SK-N-SH treated with all-trans-retinoic acid at 6 μM for 48 hours (cell line): ENCODE measurements at regions not wholly inside any gene's neighbourhood (a gene's known extent, or its start where the extent isn't known, plus 50 kb on each side); places are given as distances from the start of the nearest gene placed in this dataset.

Experiments used
- ATAC-seq: fragments of 200-7000 bp; cut with Tn5 transposase; 3 replicates; pipeline ENCODE4 v1.9.1; 2020; ENCODE audit warnings: mild to moderate bottlenecking, moderate library complexity
- ARNTL ChIP-seq: fragments of 450-650 bp; formaldehyde crosslinking; IDR thresholded peaks from 2 replicates; pipeline ENCODE4 v1.5.0; 2020; ENCODE audit warnings: low read depth, mild to moderate bottlenecking, moderate library complexity, borderline replicate concordance
- BACH2 ChIP-seq: fragments of 250-450 bp; sonication (Bioruptor Pico); IDR thresholded peaks from 2 replicates; pipeline ENCODE4 v1.9.0; 2021; ENCODE audit warnings: mild to moderate bottlenecking, borderline replicate concordance
- CREB5 ChIP-seq: fragments of 250-450 bp; sonication (Bioruptor Pico); IDR thresholded peaks from 2 replicates; pipeline ENCODE4 v1.5.1; 2020; ENCODE audit warnings: low read depth, mild to moderate bottlenecking, moderate library complexity
- CSDC2 ChIP-seq: fragments of 250-450 bp; sonication (Bioruptor Pico); IDR thresholded peaks from 2 replicates; pipeline ENCODE4 v1.5.0; 2020; ENCODE audit warnings: mild to moderate bottlenecking, moderate library complexity
- CSRNP3 ChIP-seq: fragments of 250-450 bp; sonication (Bioruptor Pico); IDR thresholded peaks from 2 replicates; pipeline ENCODE4 v1.5.1; 2021; ENCODE audit warnings: mild to moderate bottlenecking, moderate library complexity
- ESRRG ChIP-seq: fragments of 250-450 bp; sonication (Bioruptor Pico); IDR thresholded peaks from 2 replicates; pipeline ENCODE4 v1.6.1; 2021; ENCODE audit warnings: mild to moderate bottlenecking
- GLIS3 ChIP-seq: fragments of 250-450 bp; sonication (Bioruptor Pico); IDR thresholded peaks from 2 replicates; pipeline ENCODE4 v1.5.0; 2020; ENCODE audit warnings: mild to moderate bottlenecking, moderate library complexity
- ISL1 ChIP-seq: fragments of 250-450 bp; sonication (Bioruptor Pico); IDR thresholded peaks from 2 replicates; pipeline ENCODE4 v2.1.2; 2022; ENCODE audit warnings: mild to moderate bottlenecking, moderate library complexity
- PATZ1 ChIP-seq: fragments of 250-450 bp; sonication (Bioruptor Pico); IDR thresholded peaks from 2 replicates; pipeline ENCODE4 v1.8.0; 2020; ENCODE audit warnings: mild to moderate bottlenecking, moderate library complexity, borderline replicate concordance
- POU6F1 ChIP-seq: fragments of 250-450 bp; sonication (Bioruptor Pico); IDR thresholded peaks from 2 replicates; pipeline ENCODE4 v1.8.0; 2021; ENCODE audit warnings: low read depth, mild to moderate bottlenecking, moderate library complexity, borderline replicate concordance
- PPARA ChIP-seq: fragments of 250-450 bp; sonication (Bioruptor Pico); IDR thresholded peaks from 2 replicates; pipeline ENCODE4 v1.5.0; 2020; ENCODE audit warnings: mild to moderate bottlenecking, borderline replicate concordance
- RARB ChIP-seq: fragments of 250-450 bp; sonication (Bioruptor Pico); IDR thresholded peaks from 2 replicates; pipeline ENCODE4 v1.8.0; 2021; ENCODE audit warnings: mild to moderate bottlenecking, moderate library complexity
- SNAI2 ChIP-seq: fragments of 250-450 bp; sonication (Bioruptor Pico); IDR thresholded peaks from 2 replicates; pipeline ENCODE4 v1.5.0; 2020; ENCODE audit warnings: mild to moderate bottlenecking, moderate library complexity
- TCF4 ChIP-seq: fragments of 250-450 bp; sonication (Bioruptor Pico); IDR thresholded peaks from 2 replicates; pipeline ENCODE4 v1.8.0; 2021; ENCODE audit warnings: mild to moderate bottlenecking, moderate library complexity, borderline replicate concordance
- TOX ChIP-seq: fragments of 250-450 bp; sonication (Bioruptor Pico); IDR thresholded peaks from 2 replicates; pipeline ENCODE4 v1.8.0; 2021; ENCODE audit warnings: mild to moderate bottlenecking, moderate library complexity, borderline replicate concordance
- ZC3H10 ChIP-seq: fragments of 250-450 bp; sonication (Bioruptor Pico); IDR thresholded peaks from 2 replicates; pipeline ENCODE4 v1.5.1; 2021; ENCODE audit warnings: mild to moderate bottlenecking, moderate library complexity
- ZFP3 ChIP-seq: fragments of 250-450 bp; sonication (Bioruptor Pico); IDR thresholded peaks from 2 replicates; pipeline ENCODE4 v1.5.0; 2020; ENCODE audit warnings: mild to moderate bottlenecking, moderate library complexity
- ZFP30 ChIP-seq: fragments of 450-650 bp; formaldehyde crosslinking; IDR thresholded peaks from 2 replicates; pipeline ENCODE4 v1.5.0; 2022; ENCODE audit warnings: mild to moderate bottlenecking, moderate library complexity
- ZNF565 ChIP-seq: fragments of 450-650 bp; formaldehyde crosslinking; conservative IDR thresholded peaks from 2 replicates; pipeline ENCODE4 v1.5.0; 2020; ENCODE audit warnings: low read depth, mild to moderate bottlenecking, moderate library complexity
- ZNF70 ChIP-seq: fragments of 450-650 bp; formaldehyde crosslinking; IDR thresholded peaks from 2 replicates; pipeline ENCODE4 v1.5.0; 2020; ENCODE audit warnings: mild to moderate bottlenecking, moderate library complexity
- ZNF8 ChIP-seq: fragments of 450-650 bp; formaldehyde crosslinking; IDR thresholded peaks from 2 replicates; pipeline ENCODE4 v1.5.0; 2020; ENCODE audit warnings: mild to moderate bottlenecking, moderate library complexity

GRCh38 chr12:9379023-9379742 is 171.0 kb upstream of the PZP start:
- ATAC-seq: no peak
- TF ChIP-seq BACH2 (CRISPR knock-in tag): no peak
- no peak for TF ChIP-seq SNAI2 (CRISPR knock-in tag)
- no peak for TF ChIP-seq CREB5 (CRISPR knock-in tag)
- TF ChIP-seq GLIS3: no peak
- TF ChIP-seq ZNF565 (CRISPR knock-in tag): no peak
- TF ChIP-seq ISL1 (CRISPR knock-in tag): no peak
- no peak for TF ChIP-seq ESRRG (CRISPR knock-in tag)
- TF ChIP-seq CSDC2 (CRISPR knock-in tag): no peak
- TF ChIP-seq TCF4 (CRISPR knock-in tag): no peak
- no peak for TF ChIP-seq ZFP3 (CRISPR knock-in tag)
- no peak for TF ChIP-seq CSRNP3 (CRISPR knock-in tag)
- TF ChIP-seq, all 23 proteins: peak for 0

- no peak for TF ChIP-seq ZFP30
- no peak for TF ChIP-seq ZNF70 (CRISPR knock-in tag)
- no peak for TF ChIP-seq CSDC2 (CRISPR knock-in tag)
- no peak for TF ChIP-seq ESRRG (CRISPR knock-in tag)
- TF ChIP-seq TOX (CRISPR knock-in tag): no peak
- no peak for TF ChIP-seq TCF4 (CRISPR knock-in tag)
- no peak for TF ChIP-seq CREB5 (CRISPR knock-in tag)
- no peak for TF ChIP-seq ZFP3 (CRISPR knock-in tag)
- TF ChIP-seq ISL1 (CRISPR knock-in tag): no peak
- TF ChIP-seq PATZ1 (CRISPR knock-in tag): no peak
- TF ChIP-seq PPARA (CRISPR knock-in tag): no peak
- TF ChIP-seq ZC3H10: no peak
- no peak for TF ChIP-seq POU6F1
- TF ChIP-seq ZNF8 (CRISPR knock-in tag): no peak
- TF ChIP-seq RARB: no peak
- no peak for TF ChIP-seq CSRNP3 (CRISPR knock-in tag)
- no peak for TF ChIP-seq ARNTL (CRISPR knock-in tag)
- no peak for TF ChIP-seq ZNF565 (CRISPR knock-in tag)
- ATAC-seq: peak; percentile 69
Measured at GRCh38 chr12:9378430-9378835, 170.2 kb upstream of the PZP start.

GRCh38 chr12:9372202-9372601 is 164.0 kb upstream of the PZP start:
- TF ChIP-seq PPARA (CRISPR knock-in tag) (no peak), ZFP30 (no peak), ZNF8 (CRISPR knock-in tag) (no peak), CREB5 (CRISPR knock-in tag) (no peak), CSDC2 (CRISPR knock-in tag) (no peak), RARB (no peak), ZNF565 (CRISPR knock-in tag) (no peak), BACH2 (CRISPR knock-in tag) (no peak), ZNF70 (CRISPR knock-in tag) (no peak), GLIS3 (no peak), ZFP3 (CRISPR knock-in tag) (no peak), ZC3H10 (no peak), SNAI2 (CRISPR knock-in tag) (no peak)
- peak; percentile 55; the same call in 2 of the 3 replicates for ATAC-seq
